GM12864 (cell line): ENCODE measurements at regions not wholly inside any gene's neighbourhood (a gene's known extent, or its start where the extent isn't known, plus 50 kb on each side); places are given as distances from the start of the nearest gene placed in this dataset.
"Not testable (repeated sequence)": the region's sequence is repeated elsewhere in the genome, so short reads cannot be mapped to it uniquely, and the experiment has no call there.

Experiments
- DNase-seq: peaks from one replicate; pipeline ENCODE4 v3.0.0-alpha.2; 2011; ENCODE audit warnings: low read depth
- H3K4me3 ChIP-seq: 2 replicates; pipeline ENCODE4 v1.5.1; 2011; ENCODE audit warnings: mild to moderate bottlenecking, low read depth, low read length, control low read depth
- TF ChIP-seq, protein P1 (sequence below): IDR thresholded peaks from 2 replicates; pipeline ENCODE4 v1.5.1; 2011; ENCODE audit warnings: low read depth, mild to moderate bottlenecking, moderate library complexity, low read length, control low read depth, inconsistent platforms; ENCODE audit errors: missing control alignments

- no peak for DNase-seq
- H3K4me3 ChIP-seq: no peak overlapping the region
- TF ChIP-seq, protein P1, sequence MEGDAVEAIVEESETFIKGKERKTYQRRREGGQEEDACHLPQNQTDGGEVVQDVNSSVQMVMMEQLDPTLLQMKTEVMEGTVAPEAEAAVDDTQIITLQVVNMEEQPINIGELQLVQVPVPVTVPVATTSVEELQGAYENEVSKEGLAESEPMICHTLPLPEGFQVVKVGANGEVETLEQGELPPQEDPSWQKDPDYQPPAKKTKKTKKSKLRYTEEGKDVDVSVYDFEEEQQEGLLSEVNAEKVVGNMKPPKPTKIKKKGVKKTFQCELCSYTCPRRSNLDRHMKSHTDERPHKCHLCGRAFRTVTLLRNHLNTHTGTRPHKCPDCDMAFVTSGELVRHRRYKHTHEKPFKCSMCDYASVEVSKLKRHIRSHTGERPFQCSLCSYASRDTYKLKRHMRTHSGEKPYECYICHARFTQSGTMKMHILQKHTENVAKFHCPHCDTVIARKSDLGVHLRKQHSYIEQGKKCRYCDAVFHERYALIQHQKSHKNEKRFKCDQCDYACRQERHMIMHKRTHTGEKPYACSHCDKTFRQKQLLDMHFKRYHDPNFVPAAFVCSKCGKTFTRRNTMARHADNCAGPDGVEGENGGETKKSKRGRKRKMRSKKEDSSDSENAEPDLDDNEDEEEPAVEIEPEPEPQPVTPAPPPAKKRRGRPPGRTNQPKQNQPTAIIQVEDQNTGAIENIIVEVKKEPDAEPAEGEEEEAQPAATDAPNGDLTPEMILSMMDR: no peak
Observed at GRCh38 chr14:84927096-84927827, 602.7 kb upstream of the FLRT2 start.

- no peak for DNase-seq
- no peak overlapping the region for H3K4me3 ChIP-seq
- TF ChIP-seq, protein P1: no peak
Observed at GRCh38 chr14:84929086-84929485, 600.9 kb upstream of the FLRT2 start.

DNA sequence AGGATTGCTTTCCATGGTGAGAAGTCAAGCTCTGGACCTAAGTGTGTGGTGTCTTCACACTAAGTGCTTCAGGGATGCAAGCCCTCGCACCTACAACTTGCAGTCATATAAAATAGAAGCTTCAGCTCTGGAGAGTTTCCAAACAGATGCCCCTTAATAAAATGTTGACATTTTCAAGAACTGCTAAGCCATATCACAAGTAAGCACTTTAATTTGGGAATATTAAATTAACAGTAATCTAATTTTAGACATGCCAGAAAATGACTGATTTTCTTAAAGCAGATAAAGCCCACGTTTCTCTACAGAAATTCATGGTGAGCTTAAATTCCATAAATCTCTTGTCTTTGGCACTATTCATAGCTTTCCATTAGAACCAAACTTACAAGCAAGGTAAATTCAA, 600.1 kb upstream of the FLRT2 start:
- no peak for DNase-seq
- TF ChIP-seq, protein P1: no peak
- no peak overlapping the region for H3K4me3 ChIP-seq

- DNase-seq: no peak
- H3K4me3 ChIP-seq: no peak overlapping the region
- TF ChIP-seq, protein P1: no peak
Observed at GRCh38 chr14:84937016-84937415, 592.9 kb upstream of the FLRT2 start.

GRCh38 chr14:84937449-84937848, 592.5 kb upstream of the FLRT2 start:
- no peak for DNase-seq
- TF ChIP-seq, protein P1: no peak

GRCh38 chr14:84944901-84945300, 585.0 kb upstream of the FLRT2 start:
- H3K4me3 ChIP-seq, DNase-seq: not testable (repeated sequence)

More at GRCh38 chr14:84937449-84937848, 592.5 kb upstream of the FLRT2 start:
- no peak overlapping the region for H3K4me3 ChIP-seq

GRCh38 chr14:84959851-84960520, 570.0 kb upstream of the FLRT2 start:
- TF ChIP-seq, protein P1: no peak
- no peak overlapping the region for H3K4me3 ChIP-seq
- no peak for DNase-seq
